ENCODE measurements at regions not wholly inside any gene's neighbourhood (a gene's known extent, or its start where the extent isn't known, plus 50 kb on each side); places are given as distances from the start of the nearest gene placed in this dataset.

DNA sequence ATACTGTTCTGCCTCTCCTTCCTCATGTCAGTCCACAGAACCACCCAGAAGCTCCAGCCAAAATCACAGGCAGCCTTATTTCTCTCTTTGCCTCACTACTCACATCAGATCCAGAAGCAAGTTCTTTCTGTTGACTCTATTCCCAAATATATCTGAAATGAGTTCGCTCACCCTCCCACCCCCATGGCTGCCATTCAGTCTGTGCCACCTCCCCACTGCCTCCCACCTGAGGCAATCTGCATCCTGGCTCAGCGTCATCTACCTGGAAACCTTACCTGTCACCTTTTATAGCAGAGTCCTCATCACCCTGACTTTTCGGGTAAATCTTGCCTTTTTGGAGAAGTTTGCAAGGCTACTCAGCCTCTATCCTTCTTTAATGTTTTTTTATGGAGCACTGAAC lies 501.8 kb downstream of the BCL11B start:
- no peak overlapping the region for H3K27ac ChIP-seq (ENCODE audit: low read depth in 2 of 2, low read length in 2 of 2)
- H3K9ac ChIP-seq (ENCODE audit: low read length in 3 of 3), result no peak overlapping the region
- FAIRE-seq (no peak), DNase-seq (no peak)
- H3K9me3 ChIP-seq (ENCODE audit: control insufficient read depth in 2 of 3, insufficient read depth in 1 of 3, low read length in 3 of 3), result no peaks in the 10 kb centered on the region
- intact Hi-C loops (cut with DNase I), result no loop called here
- no peaks in the 10 kb centered on the region for H3K36me3 ChIP-seq (ENCODE audit: control insufficient read depth in 2 of 3, insufficient read depth in 3 of 3, low read length in 3 of 3)
- TF ChIP-seq, protein P1, sequence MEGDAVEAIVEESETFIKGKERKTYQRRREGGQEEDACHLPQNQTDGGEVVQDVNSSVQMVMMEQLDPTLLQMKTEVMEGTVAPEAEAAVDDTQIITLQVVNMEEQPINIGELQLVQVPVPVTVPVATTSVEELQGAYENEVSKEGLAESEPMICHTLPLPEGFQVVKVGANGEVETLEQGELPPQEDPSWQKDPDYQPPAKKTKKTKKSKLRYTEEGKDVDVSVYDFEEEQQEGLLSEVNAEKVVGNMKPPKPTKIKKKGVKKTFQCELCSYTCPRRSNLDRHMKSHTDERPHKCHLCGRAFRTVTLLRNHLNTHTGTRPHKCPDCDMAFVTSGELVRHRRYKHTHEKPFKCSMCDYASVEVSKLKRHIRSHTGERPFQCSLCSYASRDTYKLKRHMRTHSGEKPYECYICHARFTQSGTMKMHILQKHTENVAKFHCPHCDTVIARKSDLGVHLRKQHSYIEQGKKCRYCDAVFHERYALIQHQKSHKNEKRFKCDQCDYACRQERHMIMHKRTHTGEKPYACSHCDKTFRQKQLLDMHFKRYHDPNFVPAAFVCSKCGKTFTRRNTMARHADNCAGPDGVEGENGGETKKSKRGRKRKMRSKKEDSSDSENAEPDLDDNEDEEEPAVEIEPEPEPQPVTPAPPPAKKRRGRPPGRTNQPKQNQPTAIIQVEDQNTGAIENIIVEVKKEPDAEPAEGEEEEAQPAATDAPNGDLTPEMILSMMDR (IDR thresholded peaks at IDR 0.05; ENCODE audit: borderline replicate concordance, extremely low read depth, insufficient read depth), result no peak
- H3K27me3 ChIP-seq (ENCODE audit: control insufficient read depth, insufficient read depth, low read length), result no peaks in the 10 kb centered on the region
- no peaks in the 10 kb centered on the region for H3K4me1 ChIP-seq (ENCODE audit: control insufficient read depth in 2 of 3, insufficient read depth in 2 of 3, low read depth in 1 of 3, low read length in 3 of 3)
- H3K4me3 ChIP-seq (ENCODE audit: low read length in 3 of 3), result no peak overlapping the region

DNA sequence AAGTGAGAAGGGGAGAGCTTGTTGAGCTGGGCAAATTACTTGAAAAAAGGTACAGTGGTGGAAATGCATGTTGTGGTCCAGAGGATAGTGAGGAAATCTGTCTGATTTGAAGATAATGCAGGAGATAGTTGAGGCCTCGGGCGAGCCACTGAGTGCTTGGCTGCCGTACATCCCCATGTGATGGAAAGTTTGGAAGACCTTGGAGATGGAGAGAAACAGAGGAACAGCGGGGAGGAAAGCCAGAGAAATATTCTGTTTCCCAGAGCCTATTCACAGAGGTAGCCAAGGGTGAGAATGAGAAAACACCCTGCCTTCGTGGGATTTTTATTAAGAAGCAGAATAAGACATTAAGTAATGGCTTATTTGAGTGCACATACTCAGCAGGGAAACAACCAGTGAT lies 498.2 kb downstream of the BCL11B start:
- DNase-seq (no peak), FAIRE-seq (no peak)
- Histone ChIP-seq H3K4me1 (ENCODE audit: control insufficient read depth in 2 of 3, insufficient read depth in 2 of 3, low read depth in 1 of 3, low read length in 3 of 3) (no peaks in the 10 kb centered on the region), H3K27me3 (ENCODE audit: control insufficient read depth, insufficient read depth, low read length) (no peaks in the 10 kb centered on the region), H3K36me3 (ENCODE audit: control insufficient read depth in 2 of 3, insufficient read depth in 3 of 3, low read length in 3 of 3) (no peaks in the 10 kb centered on the region), H3K9ac (ENCODE audit: low read length in 3 of 3) (no peak overlapping the region), H3K27ac (ENCODE audit: low read depth in 2 of 2, low read length in 2 of 2) (no peak overlapping the region), H3K4me3 (ENCODE audit: low read length in 3 of 3) (no peak overlapping the region), H3K9me3 (ENCODE audit: control insufficient read depth in 2 of 3, insufficient read depth in 1 of 3, low read length in 3 of 3) (no peaks in the 10 kb centered on the region)
- TF ChIP-seq, protein P1 (IDR thresholded peaks at IDR 0.05; ENCODE audit: borderline replicate concordance, extremely low read depth, insufficient read depth), result no peak
- intact Hi-C loops (cut with DNase I), result no loop called here

DNA sequence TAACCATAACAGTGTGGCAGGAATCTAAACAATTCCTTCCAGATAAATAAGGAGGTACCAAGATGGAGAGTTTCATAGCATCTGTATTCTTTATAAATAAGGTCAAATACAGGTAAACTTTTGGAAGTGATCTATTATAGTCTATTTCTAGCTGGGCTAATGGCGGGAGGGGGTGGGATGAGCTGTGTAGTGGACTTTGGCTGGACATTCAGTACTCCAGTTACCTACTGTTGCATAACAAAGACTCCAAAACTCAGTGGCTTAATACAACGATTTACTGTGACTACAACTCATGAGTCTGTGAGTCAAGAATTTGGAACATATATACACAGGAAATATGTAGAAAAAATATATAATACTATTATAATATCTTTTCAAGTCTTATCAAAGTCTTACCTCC lies 496.1 kb downstream of the BCL11B start:
- Histone ChIP-seq H3K9ac (ENCODE audit: low read length in 3 of 3) (no peak overlapping the region), H3K9me3 (ENCODE audit: control insufficient read depth in 2 of 3, insufficient read depth in 1 of 3, low read length in 3 of 3) (no peaks in the 10 kb centered on the region), H3K36me3 (ENCODE audit: control insufficient read depth in 2 of 3, insufficient read depth in 3 of 3, low read length in 3 of 3) (no peaks in the 10 kb centered on the region), H3K4me1 (ENCODE audit: control insufficient read depth in 2 of 3, insufficient read depth in 2 of 3, low read depth in 1 of 3, low read length in 3 of 3) (no peaks in the 10 kb centered on the region), H3K4me3 (ENCODE audit: low read length in 3 of 3) (no peak overlapping the region), H3K27ac (ENCODE audit: low read depth in 2 of 2, low read length in 2 of 2) (no peak overlapping the region), H3K27me3 (ENCODE audit: control insufficient read depth, insufficient read depth, low read length) (no peaks in the 10 kb centered on the region)
- no peak for FAIRE-seq
- intact Hi-C loops (cut with DNase I), result no loop called here
- TF ChIP-seq, protein P1 (IDR thresholded peaks at IDR 0.05; ENCODE audit: borderline replicate concordance, extremely low read depth, insufficient read depth), result no peak
- DNase-seq, result no peak

DNA sequence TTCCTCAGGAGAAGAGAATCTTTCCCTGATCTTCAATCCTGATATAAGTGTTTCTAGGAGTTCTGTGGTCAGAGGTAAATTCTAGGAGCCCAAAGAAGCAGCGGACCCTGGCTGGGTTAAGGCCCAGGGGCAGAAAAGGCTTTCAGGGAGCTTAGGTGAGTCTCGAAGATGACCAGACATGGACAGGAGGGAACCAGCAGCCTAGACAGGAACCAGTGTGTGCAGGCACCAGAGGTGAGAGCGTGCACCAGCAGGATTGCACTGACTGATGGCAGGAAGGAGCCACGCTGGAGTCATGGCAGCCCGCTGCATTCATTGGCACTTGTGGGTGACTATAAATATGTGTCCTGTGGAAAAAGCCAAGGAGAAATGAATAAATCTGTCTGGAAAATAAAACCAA lies 489.9 kb downstream of the BCL11B start:
- no peak for DNase-seq
- Histone ChIP-seq H3K9ac (ENCODE audit: low read length in 3 of 3) (no peak overlapping the region), H3K4me1 (ENCODE audit: control insufficient read depth in 2 of 3, insufficient read depth in 2 of 3, low read depth in 1 of 3, low read length in 3 of 3) (no peaks in the 10 kb centered on the region), H3K9me3 (ENCODE audit: control insufficient read depth in 2 of 3, insufficient read depth in 1 of 3, low read length in 3 of 3) (no peaks in the 10 kb centered on the region), H3K27me3 (ENCODE audit: control insufficient read depth, insufficient read depth, low read length) (no peaks in the 10 kb centered on the region), H3K27ac (ENCODE audit: low read depth in 2 of 2, low read length in 2 of 2) (no peak overlapping the region), H3K4me3 (ENCODE audit: low read length in 3 of 3) (no peak overlapping the region), H3K36me3 (ENCODE audit: control insufficient read depth in 2 of 3, insufficient read depth in 3 of 3, low read length in 3 of 3) (no peaks in the 10 kb centered on the region)
- no peak for FAIRE-seq
- TF ChIP-seq, protein P1 (IDR thresholded peaks at IDR 0.05; ENCODE audit: borderline replicate concordance, extremely low read depth, insufficient read depth), result no peak
- intact Hi-C loops (cut with DNase I), result no loop called here

Data from kidney (tissue), 13 donors.